ENCODE measurements at regions not wholly inside any gene's neighbourhood (a gene's known extent, or its start where the extent isn't known, plus 50 kb on each side); places are given as distances from the start of the nearest gene placed in this dataset.

- DNase-seq (no peak), FAIRE-seq (no peak)
- H3K9me3 ChIP-seq (ENCODE audit: control insufficient read depth in 2 of 3, insufficient read depth in 1 of 3, low read length in 3 of 3), result no peaks in the 10 kb centered on the region
- H3K27ac ChIP-seq (ENCODE audit: low read depth in 2 of 2, low read length in 2 of 2), result no peak overlapping the region
- H3K27me3 ChIP-seq (ENCODE audit: control insufficient read depth, insufficient read depth, low read length), result no peaks in the 10 kb centered on the region
- TF ChIP-seq CTCF (IDR thresholded peaks at IDR 0.05; ENCODE audit: borderline replicate concordance, extremely low read depth, insufficient read depth), result no peak
- no peak overlapping the region for H3K4me3 ChIP-seq (ENCODE audit: low read length in 3 of 3)
- H3K36me3 ChIP-seq (ENCODE audit: control insufficient read depth in 2 of 3, insufficient read depth in 3 of 3, low read length in 3 of 3), result no peaks in the 10 kb centered on the region
- intact Hi-C loops (cut with DNase I), result no loop called here
- H3K4me1 ChIP-seq (ENCODE audit: control insufficient read depth in 2 of 3, insufficient read depth in 2 of 3, low read depth in 1 of 3, low read length in 3 of 3), result no peaks in the 10 kb centered on the region
- no peak overlapping the region for H3K9ac ChIP-seq (ENCODE audit: low read length in 3 of 3)
Observed at GRCh38 chr15:46865155-46865554, 852.1 kb upstream of the SEMA6D start.

- peak in 1 of 5 donors; percentile 5 for DNase-seq
- no peak for FAIRE-seq
- H3K9me3 ChIP-seq (ENCODE audit: control insufficient read depth in 2 of 3, insufficient read depth in 1 of 3, low read length in 3 of 3), result no peaks in the 10 kb centered on the region
Observed at GRCh38 chr15:46872286-46872980, 844.9 kb upstream of the SEMA6D start.

DNA sequence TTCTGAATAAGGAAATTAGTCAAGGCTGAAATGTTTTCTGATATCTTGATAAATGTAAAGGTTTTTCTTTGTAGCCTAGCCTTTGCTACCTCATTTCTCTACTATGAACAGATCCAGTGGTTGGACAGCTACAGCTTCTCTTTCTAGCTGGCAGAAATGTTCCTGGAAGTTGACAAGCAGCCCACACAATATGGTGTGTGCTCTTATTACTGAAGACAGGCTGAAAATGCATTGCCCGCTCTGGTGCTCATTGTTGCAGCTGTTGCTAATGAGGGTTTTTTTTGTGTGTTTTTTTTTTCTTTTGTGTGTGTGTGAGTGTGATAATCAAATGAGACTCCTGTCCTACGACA, 844.3 kb upstream of the SEMA6D start:
- Histone ChIP-seq H3K27ac (ENCODE audit: low read depth in 2 of 2, low read length in 2 of 2) (no peak overlapping the region), H3K4me3 (ENCODE audit: low read length in 3 of 3) (no peak overlapping the region), H3K36me3 (ENCODE audit: control insufficient read depth in 2 of 3, insufficient read depth in 3 of 3, low read length in 3 of 3) (no peaks in the 10 kb centered on the region), H3K4me1 (ENCODE audit: control insufficient read depth in 2 of 3, insufficient read depth in 2 of 3, low read depth in 1 of 3, low read length in 3 of 3) (no peaks in the 10 kb centered on the region), H3K27me3 (ENCODE audit: control insufficient read depth, insufficient read depth, low read length) (no peaks in the 10 kb centered on the region), H3K9ac (ENCODE audit: low read length in 3 of 3) (no peak overlapping the region), H3K9me3 (ENCODE audit: control insufficient read depth in 2 of 3, insufficient read depth in 1 of 3, low read length in 3 of 3) (no peaks in the 10 kb centered on the region)
- intact Hi-C loops (cut with DNase I), result no loop called here
- peak in 1 of 5 donors; percentile 2 for DNase-seq
- no peak for TF ChIP-seq CTCF (IDR thresholded peaks at IDR 0.05; ENCODE audit: borderline replicate concordance, extremely low read depth, insufficient read depth)
- FAIRE-seq, result no peak

More at GRCh38 chr15:46872286-46872980, 844.9 kb upstream of the SEMA6D start:
- H3K4me1 ChIP-seq (ENCODE audit: control insufficient read depth in 2 of 3, insufficient read depth in 2 of 3, low read depth in 1 of 3, low read length in 3 of 3), result no peaks in the 10 kb centered on the region
- no peaks in the 10 kb centered on the region for H3K27me3 ChIP-seq (ENCODE audit: control insufficient read depth, insufficient read depth, low read length)
- no peaks in the 10 kb centered on the region for H3K36me3 ChIP-seq (ENCODE audit: control insufficient read depth in 2 of 3, insufficient read depth in 3 of 3, low read length in 3 of 3)
- no peak overlapping the region for H3K27ac ChIP-seq (ENCODE audit: low read depth in 2 of 2, low read length in 2 of 2)
- intact Hi-C loops (cut with DNase I), result no loop called here
- TF ChIP-seq CTCF (IDR thresholded peaks at IDR 0.05; ENCODE audit: borderline replicate concordance, extremely low read depth, insufficient read depth), result no peak
- H3K4me3 ChIP-seq (ENCODE audit: low read length in 3 of 3), result no peak overlapping the region
- H3K9ac ChIP-seq (ENCODE audit: low read length in 3 of 3), result no peak overlapping the region
